ENCODE measurements at regions not wholly inside any gene's neighbourhood (a gene's known extent, or its start where the extent isn't known, plus 50 kb on each side); places are given as distances from the start of the nearest gene placed in this dataset.

GRCh38 chr11:69418576-69419296 lies 62.7 kb upstream of the LINC01488 start:
- H3K27me3 ChIP-seq (ENCODE audit: insufficient read depth, low read length) = no peaks in the 10 kb centered on the region
- Mint-ChIP-seq H3K27ac (ENCODE audit: unreplicated experiment) (no peak overlapping the region), H3K36me3 (ENCODE audit: low read depth, unreplicated experiment) (peaks cover 2% of the 10 kb centered on the region), H3K27me3 (ENCODE audit: low read depth, unreplicated experiment) (peaks cover 13% of the 10 kb centered on the region), H3K4me1 (ENCODE audit: low read depth, unreplicated experiment) (peaks cover 14% of the 10 kb centered on the region), H3K4me3 (ENCODE audit: unreplicated experiment) (no peak overlapping the region), H3K9me3 (ENCODE audit: unreplicated experiment) (no peaks in the 10 kb centered on the region)
- H3K4me2 ChIP-seq (ENCODE audit: low read length) = no peak overlapping the region
- H3K9me3 ChIP-seq (ENCODE audit: insufficient read depth, low read depth, low read length) = no peaks in the 10 kb centered on the region
- no peak for TF ChIP-seq CTCF (IDR thresholded peaks at IDR 0.05; ENCODE audit: insufficient read depth, low read depth, low read length)
- H4K20me1 ChIP-seq (ENCODE audit: insufficient read depth, low read length) = no peaks in the 10 kb centered on the region
- no peak overlapping the region for H3K27ac ChIP-seq (ENCODE audit: low read depth, low read length)
- no peak overlapping the region for H3K4me3 ChIP-seq (ENCODE audit: insufficient read depth, low read depth, low read length)
- no peaks in the 10 kb centered on the region for H3K79me2 ChIP-seq (ENCODE audit: insufficient read depth, low read length)
- FAIRE-seq (no peak), DNase-seq (ENCODE audit: low read depth) (no peak)
- H3K4me1 ChIP-seq (ENCODE audit: insufficient read depth, low read length) = peaks cover 15% of the 10 kb centered on the region
- H3K36me3 ChIP-seq (ENCODE audit: insufficient read depth, low read length) = no peaks in the 10 kb centered on the region
- no peak overlapping the region for H3K9ac ChIP-seq (ENCODE audit: low read length)
- H2AFZ ChIP-seq (ENCODE audit: low read depth, low read length) = no peak overlapping the region

GRCh38 chr11:69419662-69420395 lies 61.6 kb upstream of the LINC01488 start:
- TF ChIP-seq EZH2 (IDR thresholded peaks at IDR 0.05; ENCODE audit: insufficient read depth, low read length) = no peak
- no peak for TF ChIP-seq CTCF (IDR thresholded peaks at IDR 0.05; ENCODE audit: insufficient read depth, low read depth, low read length)
- Mint-ChIP-seq H3K9me3 (ENCODE audit: unreplicated experiment) (peaks cover 5% of the 10 kb centered on the region), H3K27ac (ENCODE audit: unreplicated experiment) (peak overlapping the region; percentile 100), H3K4me3 (ENCODE audit: unreplicated experiment) (no peak overlapping the region), H3K36me3 (ENCODE audit: low read depth, unreplicated experiment) (no peaks in the 10 kb centered on the region), H3K27me3 (ENCODE audit: low read depth, unreplicated experiment) (peaks cover 7% of the 10 kb centered on the region), H3K4me1 (ENCODE audit: low read depth, unreplicated experiment) (peaks cover 14% of the 10 kb centered on the region)
- Histone ChIP-seq H3K9me3 (ENCODE audit: insufficient read depth, low read depth, low read length) (peaks cover 5% of the 10 kb centered on the region), H3K4me1 (ENCODE audit: insufficient read depth, low read length) (peaks cover 15% of the 10 kb centered on the region), H3K27ac (ENCODE audit: low read depth, low read length) (peak overlapping the region; percentile 86), H3K27me3 (ENCODE audit: insufficient read depth, low read length) (no peaks in the 10 kb centered on the region), H3K9ac (ENCODE audit: low read length) (peak overlapping the region; percentile 77), H3K4me3 (ENCODE audit: insufficient read depth, low read depth, low read length) (no peak overlapping the region), H3K4me2 (ENCODE audit: low read length) (peak overlapping the region; percentile 59), H4K20me1 (ENCODE audit: insufficient read depth, low read length) (no peaks in the 10 kb centered on the region), H3K79me2 (ENCODE audit: insufficient read depth, low read length) (no peaks in the 10 kb centered on the region), H2AFZ (ENCODE audit: low read depth, low read length) (no peak overlapping the region), H3K36me3 (ENCODE audit: insufficient read depth, low read length) (no peaks in the 10 kb centered on the region)
- no peak for FAIRE-seq
- DNase-seq (ENCODE audit: low read depth) = no peak

GRCh38 chr11:69422645-69423044 lies 58.8 kb upstream of the LINC01488 start:
- Histone ChIP-seq H3K27me3 (ENCODE audit: insufficient read depth, low read length) (no peaks in the 10 kb centered on the region), H3K9ac (ENCODE audit: low read length) (no peak overlapping the region), H3K4me3 (ENCODE audit: insufficient read depth, low read depth, low read length) (no peak overlapping the region), H3K9me3 (ENCODE audit: insufficient read depth, low read depth, low read length) (peaks cover 7% of the 10 kb centered on the region), H3K4me1 (ENCODE audit: insufficient read depth, low read length) (peaks cover 15% of the 10 kb centered on the region), H2AFZ (ENCODE audit: low read depth, low read length) (no peak overlapping the region), H3K4me2 (ENCODE audit: low read length) (no peak overlapping the region), H3K36me3 (ENCODE audit: insufficient read depth, low read length) (no peaks in the 10 kb centered on the region), H3K79me2 (ENCODE audit: insufficient read depth, low read length) (no peaks in the 10 kb centered on the region), H4K20me1 (ENCODE audit: insufficient read depth, low read length) (no peaks in the 10 kb centered on the region), H3K27ac (ENCODE audit: low read depth, low read length) (no peak overlapping the region)
- TF ChIP-seq CTCF (IDR thresholded peaks at IDR 0.05; ENCODE audit: insufficient read depth, low read depth, low read length) (no peak), EZH2 (IDR thresholded peaks at IDR 0.05; ENCODE audit: insufficient read depth, low read length) (no peak)
- H3K9me3 Mint-ChIP-seq (ENCODE audit: unreplicated experiment) = peaks cover 9% of the 10 kb centered on the region
- H3K4me3 Mint-ChIP-seq (ENCODE audit: unreplicated experiment) = no peak overlapping the region
- no peak for FAIRE-seq
- no peak overlapping the region for H3K27ac Mint-ChIP-seq (ENCODE audit: unreplicated experiment)
- H3K36me3 Mint-ChIP-seq (ENCODE audit: low read depth, unreplicated experiment) = no peaks in the 10 kb centered on the region
- peaks cover 8% of the 10 kb centered on the region for H3K27me3 Mint-ChIP-seq (ENCODE audit: low read depth, unreplicated experiment)
- H3K4me1 Mint-ChIP-seq (ENCODE audit: low read depth, unreplicated experiment) = peaks cover 14% of the 10 kb centered on the region
- DNase-seq (ENCODE audit: low read depth) = no peak

All from astrocyte (in vitro differentiated cells and primary cell).